GM12872 (cell line): ENCODE measurements at regions not wholly inside any gene's neighbourhood (a gene's known extent, or its start where the extent isn't known, plus 50 kb on each side); places are given as distances from the start of the nearest gene placed in this dataset.

ENCODE experiments used
- TF ChIP-seq, protein P1 (sequence below): IDR thresholded peaks from 3 replicates; pipeline ENCODE4 v1.5.1; 2011; ENCODE audit warnings: low read depth, mild to moderate bottlenecking, low read length, moderate library complexity; ENCODE audit not compliant: insufficient read depth

DNA sequence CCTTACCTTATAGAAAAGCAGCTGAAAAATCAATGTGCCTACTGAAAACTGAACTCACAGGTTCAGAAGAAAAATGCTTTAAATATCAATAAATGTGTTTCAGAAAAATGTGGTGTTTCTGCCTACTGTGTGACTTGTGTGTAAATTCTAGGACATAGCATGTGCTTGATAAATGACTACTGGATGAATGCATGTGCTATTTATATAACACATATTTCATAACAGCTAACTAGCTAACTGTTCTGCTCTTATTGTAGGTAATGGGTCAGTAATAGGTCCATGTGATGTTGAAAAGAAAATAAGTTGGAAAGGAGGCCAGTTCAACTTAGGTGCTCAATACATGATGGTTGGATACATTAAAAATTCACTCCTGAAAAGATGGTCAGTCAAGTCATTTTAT, 993.0 kb upstream of the LCORL start:
- TF ChIP-seq, protein P1, sequence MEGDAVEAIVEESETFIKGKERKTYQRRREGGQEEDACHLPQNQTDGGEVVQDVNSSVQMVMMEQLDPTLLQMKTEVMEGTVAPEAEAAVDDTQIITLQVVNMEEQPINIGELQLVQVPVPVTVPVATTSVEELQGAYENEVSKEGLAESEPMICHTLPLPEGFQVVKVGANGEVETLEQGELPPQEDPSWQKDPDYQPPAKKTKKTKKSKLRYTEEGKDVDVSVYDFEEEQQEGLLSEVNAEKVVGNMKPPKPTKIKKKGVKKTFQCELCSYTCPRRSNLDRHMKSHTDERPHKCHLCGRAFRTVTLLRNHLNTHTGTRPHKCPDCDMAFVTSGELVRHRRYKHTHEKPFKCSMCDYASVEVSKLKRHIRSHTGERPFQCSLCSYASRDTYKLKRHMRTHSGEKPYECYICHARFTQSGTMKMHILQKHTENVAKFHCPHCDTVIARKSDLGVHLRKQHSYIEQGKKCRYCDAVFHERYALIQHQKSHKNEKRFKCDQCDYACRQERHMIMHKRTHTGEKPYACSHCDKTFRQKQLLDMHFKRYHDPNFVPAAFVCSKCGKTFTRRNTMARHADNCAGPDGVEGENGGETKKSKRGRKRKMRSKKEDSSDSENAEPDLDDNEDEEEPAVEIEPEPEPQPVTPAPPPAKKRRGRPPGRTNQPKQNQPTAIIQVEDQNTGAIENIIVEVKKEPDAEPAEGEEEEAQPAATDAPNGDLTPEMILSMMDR = no peak

DNA sequence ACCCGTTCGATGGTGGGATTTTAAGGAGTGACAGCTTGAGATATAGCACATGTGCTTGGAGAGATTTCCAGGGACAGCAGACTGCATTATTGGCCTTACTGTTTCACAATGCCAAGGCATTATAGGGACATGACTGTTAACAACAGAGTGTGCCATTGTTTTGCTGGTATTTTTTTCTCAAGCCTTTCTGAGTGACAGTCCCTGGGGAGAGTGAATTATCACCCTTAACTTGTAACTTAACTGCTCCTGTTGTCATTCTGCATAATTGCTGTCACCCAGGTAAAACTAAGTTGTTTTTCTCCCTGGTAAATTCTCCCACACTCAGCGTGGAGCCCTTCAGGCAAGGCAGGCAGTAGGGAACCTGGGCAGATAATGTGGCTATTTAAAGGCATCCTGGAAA, 989.2 kb upstream of the LCORL start:
- TF ChIP-seq, protein P1 = no peak

DNA sequence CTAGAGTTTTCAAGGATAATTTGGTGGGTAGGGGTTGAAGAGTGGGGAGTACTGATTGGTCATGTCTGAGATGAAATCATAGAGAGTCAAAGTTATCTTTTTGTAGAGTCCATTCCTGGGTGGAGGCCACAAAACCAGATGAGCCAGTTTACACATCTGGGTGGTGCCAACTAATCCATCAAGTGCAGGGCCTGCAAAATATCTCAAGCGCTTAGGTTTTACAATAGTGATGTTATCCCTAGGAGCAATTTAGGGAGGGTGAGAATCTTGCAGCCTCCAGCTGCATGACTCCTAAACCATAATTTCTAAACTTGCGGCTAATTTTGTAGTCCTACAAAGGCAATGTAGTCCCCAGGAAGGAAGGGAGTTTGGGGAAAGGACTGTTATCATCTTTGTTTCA, 988.3 kb upstream of the LCORL start:
- TF ChIP-seq, protein P1 = no peak

DNA sequence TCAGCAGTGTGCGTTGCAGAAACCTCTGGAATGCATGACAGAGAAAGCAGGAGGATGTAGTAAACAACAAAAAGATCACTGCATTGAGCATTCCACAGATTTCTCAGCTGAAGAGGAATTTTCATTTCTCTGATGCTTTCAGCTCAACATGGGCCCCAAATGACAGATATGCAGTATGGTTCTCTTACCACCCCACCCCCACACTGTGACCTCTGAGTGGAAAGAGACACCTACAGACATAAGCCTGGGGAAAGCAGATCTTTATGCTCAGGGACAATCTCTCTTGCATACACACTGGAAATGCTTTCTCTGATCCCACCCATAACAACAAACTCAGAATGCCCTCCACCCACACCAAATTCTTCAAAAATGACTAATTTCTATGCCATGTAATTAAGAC, 983.7 kb upstream of the LCORL start:
- TF ChIP-seq, protein P1 = no peak

DNA sequence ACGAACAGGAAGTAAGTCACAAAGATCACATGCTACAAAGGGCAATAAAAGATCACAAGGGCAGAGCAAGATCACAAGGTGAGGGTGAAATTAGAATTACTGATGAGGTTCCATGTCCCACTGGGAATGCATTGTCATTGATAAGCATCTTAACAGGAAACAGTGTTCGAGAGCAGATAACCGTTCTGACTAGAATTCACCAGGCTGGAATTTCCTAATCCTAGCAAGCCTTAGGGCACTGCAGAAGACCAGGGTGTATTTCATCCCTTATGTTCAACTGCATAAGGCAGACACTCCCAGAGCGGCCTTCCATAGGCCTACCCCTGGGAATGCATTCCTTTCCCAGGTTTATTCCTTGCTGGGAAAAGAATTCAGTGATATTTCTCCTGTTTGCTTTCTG, 980.6 kb upstream of the LCORL start:
- TF ChIP-seq, protein P1 = no peak

DNA sequence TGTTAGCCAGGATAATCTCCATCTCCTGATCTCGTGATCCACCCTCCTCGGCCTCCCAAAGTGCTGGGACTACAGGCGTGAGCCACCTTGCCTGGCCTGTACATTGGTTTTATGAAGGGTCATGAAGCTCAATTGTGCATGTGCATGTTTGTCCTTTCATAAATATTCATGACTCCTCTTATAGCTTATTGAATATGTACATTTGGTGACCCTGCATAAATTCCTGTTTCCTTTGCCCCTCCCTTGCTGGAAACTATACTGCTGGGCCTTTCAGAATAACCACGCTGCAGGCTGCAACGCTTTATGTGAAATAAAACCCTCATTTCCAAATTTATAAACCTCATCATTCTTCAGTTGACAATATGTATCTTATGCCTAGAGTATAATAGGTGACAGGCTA, 978.0 kb upstream of the LCORL start:
- TF ChIP-seq, protein P1 = no peak

DNA sequence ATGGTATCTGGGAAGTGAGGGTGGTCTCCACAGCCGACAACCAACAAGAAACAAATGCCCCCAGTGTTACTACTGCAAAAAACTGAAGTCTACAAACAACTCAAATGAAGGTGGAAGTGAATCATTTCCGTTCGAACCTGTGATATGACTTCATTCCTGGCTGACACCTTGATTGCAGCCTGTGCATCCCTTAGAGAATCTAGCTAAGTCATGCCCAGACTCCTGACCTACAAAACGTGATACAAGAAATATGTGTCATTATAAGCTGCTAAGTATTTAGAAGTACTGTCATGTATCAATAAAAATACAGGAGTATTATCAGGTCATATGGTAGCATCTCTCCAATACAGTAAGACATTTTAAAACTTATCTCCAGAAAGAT, 959.7 kb upstream of the LCORL start:
- TF ChIP-seq, protein P1 = no peak
